Pons (tissue), 1 donor: ENCODE measurements at regions not wholly inside any gene's neighbourhood (a gene's known extent, or its start where the extent isn't known, plus 50 kb on each side); places are given as distances from the start of the nearest gene placed in this dataset.

Source experiments
- DNase-seq: peaks from one replicate; pipeline ENCODE4 v3.0.0-alpha.2; 2016; ENCODE audit warnings: low spot score

DNA sequence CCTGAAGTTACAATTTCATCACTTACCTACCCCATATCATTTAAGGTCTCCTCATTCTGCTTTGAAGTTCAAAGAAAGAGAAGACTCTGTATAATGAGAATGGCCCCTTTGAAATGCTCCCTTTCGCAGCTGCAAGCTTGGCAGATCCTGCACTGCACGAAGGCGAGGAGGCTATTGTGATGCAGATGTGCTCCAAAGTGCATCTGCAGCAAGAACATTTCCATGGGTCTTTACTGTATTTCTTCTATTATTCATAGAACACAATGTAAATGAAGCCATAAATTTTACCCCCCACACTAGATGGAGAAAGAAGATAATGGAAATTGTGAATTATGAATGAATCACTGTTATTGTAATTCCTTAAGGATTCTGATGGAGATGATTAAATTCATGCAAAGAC lies 178.7 kb downstream of the CHD9NB start:
- peak; percentile 17 for DNase-seq

DNA sequence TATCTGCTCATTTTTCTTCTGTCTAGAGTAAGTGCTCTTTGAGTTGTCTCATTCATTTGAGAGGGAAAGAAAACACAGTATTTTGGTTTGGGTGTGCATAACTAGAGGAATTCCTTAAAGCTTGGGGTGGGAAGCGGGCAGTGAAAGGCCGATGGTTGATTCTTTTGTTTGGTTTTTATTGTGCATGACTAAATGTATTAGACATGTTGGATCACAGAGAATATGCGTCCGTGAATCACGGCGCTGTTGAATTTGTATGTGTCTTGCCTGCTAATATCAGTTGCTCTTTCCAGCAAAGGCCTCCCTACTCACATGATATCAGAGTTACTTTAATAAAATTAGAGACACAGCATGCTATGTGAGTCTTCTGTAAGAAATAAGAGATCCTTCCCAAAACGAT lies 180.0 kb downstream of the CHD9NB start:
- DNase-seq, result no peak

DNA sequence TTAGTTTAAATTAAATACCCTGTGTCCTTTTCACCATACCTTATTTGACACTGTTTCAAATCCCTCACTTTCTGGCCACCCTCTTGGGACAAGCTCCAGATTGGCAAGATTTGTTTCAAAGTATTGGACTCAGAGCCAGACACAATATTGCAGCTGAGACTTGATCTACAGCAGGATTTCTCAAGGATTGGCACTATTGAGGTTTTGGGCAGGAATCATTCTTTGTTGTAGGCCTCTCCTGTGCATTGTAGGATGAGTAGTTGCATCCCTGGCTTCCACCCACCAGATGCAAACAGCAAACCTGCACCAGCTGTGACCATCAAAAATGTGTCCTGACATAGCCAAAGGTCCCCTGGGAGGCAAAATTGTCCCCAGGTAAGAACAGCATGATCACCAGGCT lies 181.2 kb downstream of the CHD9NB start:
- DNase-seq, result no peak

DNA sequence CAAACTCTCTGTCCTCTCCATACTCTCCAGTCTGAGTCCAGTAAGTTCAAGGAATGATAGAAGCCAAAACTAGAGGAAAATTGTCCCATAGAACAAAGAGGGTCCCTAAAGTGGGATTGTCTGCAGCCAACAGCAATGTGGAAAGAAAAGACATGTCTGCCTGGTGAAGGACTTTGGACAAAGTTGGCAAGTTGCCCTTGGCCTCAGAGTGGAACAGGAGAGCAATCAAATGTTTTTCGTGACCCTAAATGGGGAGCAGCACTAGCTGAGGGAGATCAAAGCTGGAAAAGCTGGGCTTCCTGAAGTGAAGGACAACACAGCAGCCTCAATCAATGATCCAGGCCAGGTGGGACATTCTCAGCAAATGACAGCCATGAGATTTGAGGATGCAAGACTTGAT lies 183.5 kb downstream of the CHD9NB start:
- no peak for DNase-seq

DNA sequence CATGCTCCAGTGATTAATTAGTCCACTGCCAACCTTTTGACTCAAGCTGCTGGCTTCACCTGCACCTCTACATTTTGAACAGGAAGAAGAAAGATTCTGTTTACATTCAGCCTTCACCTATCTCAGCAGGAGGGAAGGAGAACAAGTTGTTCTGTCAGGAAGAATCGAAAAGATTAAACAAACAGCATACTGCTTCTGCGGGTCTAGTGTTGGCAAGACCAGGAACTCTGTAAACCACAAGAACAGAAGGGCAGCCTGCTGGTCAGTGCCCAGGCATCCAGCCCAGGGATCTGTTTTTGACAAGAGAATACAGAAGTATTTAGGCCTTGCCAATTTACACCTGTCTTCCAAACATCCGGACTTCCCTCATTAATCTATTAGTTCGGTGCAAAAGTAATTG lies 189.7 kb downstream of the CHD9NB start:
- no peak for DNase-seq

DNA sequence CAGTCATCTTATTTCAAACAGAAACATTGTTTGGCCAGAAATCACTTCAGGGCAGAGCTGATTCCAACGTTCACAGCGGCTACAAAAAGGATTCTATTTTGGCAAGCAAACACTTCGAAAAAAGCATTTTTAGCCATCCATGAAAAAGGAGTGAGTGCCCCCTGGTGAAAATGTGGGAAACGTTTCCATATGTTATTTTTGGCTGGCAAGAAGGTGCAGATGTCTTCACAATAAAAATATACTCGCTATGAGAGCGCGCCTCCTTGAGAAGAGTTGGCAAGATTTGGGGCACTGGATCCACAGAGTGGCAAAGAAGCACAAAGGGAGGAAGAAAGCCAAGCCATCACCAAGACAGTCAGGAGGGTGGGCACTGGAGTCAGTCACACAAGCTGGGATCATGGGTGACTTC lies 191.1 kb downstream of the CHD9NB start:
- peak; percentile 32 for DNase-seq

DNA sequence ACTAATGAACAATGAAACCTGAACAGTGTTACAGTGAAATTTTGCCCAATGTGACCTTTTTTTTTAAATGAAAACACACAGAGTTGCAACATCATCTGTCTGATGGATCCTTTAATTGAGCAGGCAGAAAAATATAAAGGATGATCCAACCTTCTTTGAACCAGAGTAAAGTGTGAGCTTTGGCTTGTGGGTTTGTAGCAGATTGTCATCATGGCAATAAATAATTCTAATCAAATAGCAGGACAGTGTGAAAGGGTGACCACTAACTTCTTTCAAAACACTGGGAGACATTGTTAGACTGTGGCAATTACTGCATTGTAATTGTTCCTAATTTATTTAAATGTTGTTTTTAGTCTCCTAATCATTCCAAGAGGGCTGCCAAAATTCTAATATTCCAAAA lies 197.2 kb downstream of the CHD9NB start:
- DNase-seq, result no peak

DNA sequence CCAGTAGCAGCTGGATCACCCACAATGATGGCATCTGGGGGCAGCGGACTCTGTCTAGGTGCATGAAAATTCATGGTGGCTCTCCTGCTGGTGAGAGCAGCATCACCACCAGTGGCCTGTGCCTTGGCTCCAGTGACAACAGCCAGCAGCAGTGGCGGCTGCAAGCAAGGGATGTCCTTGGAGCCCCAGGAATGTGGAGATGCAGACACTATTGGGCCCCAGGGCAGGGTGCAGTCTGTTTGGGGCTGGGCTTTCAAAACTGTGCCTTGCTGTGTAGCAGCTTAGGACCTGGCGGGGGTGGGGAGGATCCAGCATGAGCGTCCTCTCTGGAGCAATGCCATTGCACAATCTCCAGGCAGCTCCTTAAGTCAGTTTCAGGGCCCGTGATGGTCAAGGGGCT lies 199.7 kb downstream of the CHD9NB start:
- DNase-seq, result no peak

DNA sequence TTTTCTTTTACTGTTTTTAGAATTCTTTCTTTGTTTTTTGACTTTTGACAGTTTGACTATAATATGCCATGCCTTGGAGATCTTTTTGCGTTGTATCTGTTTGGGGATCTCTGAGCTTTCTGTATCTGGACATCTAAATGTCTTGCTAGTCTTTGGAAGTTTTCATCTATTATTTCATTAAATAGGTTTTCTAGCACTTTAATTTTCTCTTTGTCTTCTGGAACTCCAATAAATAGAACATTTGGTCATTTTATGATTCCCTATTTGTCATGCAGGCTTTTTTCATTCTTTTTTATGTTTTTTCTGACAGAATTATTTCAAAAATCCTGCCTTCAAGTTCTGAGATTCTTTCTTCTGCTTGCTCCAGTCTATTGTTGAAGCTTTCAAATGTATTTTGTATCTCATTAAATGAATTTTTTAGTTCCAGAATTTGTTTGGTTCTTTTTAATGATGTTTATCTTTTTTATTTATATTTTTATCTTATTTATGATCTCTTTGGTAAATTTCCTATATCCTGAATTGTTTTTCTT lies 201.4 kb downstream of the CHD9NB start:
- DNase-seq, result no peak

DNA sequence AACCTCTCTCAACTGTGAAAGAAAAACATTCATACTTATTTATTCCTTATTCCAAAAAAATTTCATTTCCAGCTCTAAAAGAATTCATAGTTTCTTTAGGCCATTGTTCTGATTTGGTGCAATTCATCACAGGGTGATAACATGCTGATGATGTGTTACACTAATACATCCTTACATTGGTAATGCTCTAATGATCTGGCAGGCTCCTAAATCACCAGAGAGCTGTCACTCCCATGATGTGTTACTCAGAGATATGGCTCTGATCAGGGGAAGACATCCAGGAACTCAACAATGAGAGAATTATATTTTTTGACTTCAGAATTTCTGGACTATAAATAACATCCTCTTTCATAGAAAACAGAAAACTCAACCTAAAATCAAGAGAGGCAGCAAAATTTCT lies 209.3 kb downstream of the CHD9NB start:
- DNase-seq, result no peak

DNA sequence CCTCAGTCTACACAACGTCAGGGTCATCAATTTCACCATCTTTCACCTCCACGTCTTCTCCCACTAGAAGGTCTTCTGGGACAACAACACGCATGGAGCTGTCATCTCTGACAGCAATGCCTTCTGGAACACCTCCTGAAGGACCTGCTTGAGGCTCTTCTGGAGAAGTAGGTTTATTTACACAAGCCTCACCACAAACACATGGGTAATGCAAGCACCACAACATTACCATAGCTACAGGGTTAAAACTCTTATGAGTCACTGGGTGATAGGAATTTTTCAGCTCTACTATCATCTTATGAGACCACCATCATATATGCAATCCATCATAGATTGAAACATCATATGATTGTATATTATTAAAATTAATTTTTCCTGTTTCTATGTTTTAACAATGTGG lies 215.4 kb downstream of the CHD9NB start:
- DNase-seq, result no peak

DNA sequence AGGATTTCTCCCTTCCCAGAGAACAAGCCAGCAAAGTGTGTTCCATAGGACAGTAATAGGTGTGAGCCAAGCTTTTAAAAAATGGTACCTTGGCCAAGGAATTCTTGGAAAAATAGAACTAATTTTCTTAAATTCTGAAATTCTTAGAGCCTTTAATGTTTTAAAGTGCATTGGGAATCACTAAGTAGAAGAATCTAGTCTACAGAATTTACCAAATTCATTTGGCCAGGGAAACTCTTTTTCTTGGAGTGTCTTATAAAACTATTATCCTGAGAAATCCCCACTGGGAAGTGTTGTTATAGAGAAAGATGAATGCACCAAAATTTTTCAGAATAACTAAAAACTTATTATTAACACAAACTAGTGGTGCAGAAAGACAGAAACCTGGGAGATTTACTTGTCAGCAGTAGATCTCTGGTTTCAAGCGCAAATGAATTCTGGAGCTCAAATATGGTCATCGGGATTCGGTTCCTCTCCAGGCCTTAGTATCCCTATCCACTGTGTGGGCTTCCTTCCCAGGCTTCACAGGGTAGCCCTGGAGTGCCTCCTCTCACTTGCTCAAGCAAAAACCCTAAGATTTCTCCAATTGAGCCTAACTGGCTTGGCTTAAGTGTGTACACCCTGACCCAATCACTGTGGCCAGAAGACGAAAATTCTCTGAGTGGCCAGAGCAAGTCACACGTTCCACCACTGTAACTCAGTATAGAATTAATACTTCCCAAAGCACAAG lies 217.8 kb downstream of the CHD9NB start:
- DNase-seq, result no peak

DNA sequence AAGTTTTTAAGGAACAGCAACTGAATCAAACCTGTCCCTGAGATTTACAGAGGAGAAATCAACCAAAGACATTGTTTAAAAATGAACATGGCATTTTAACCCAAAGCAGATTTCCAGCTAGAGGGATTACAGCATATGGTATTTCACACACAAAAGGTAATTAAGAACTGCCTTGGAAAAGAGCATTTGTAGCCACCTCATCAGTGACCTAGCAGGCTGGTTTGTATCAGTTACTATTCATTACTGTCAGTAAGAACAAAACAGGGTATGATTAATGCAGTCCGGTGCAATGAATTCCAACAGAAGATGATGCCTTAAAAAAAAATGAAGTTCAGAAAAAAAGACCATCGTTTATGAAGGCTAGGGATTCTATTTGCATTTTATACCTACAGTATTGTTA lies 219.9 kb downstream of the CHD9NB start:
- no peak for DNase-seq

DNA sequence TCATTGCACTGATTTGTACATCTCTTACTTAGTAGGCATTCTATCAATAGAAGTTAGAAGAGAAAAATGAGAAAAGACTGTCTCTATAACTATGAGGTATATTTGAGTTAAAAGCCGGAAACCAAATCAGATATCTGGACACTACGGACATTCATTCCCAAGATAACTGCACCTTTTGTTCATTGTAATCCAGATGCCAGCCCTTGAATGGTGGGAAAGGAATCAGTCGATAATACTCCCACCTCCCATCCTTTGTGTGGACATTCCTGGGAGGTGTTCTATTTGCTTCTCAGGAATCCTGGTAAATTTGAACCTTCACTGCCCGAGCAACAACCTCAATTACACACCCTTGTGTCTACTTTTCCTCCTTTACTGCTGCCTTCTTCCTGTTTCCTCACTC lies 225.2 kb downstream of the CHD9NB start:
- no peak for DNase-seq

DNA sequence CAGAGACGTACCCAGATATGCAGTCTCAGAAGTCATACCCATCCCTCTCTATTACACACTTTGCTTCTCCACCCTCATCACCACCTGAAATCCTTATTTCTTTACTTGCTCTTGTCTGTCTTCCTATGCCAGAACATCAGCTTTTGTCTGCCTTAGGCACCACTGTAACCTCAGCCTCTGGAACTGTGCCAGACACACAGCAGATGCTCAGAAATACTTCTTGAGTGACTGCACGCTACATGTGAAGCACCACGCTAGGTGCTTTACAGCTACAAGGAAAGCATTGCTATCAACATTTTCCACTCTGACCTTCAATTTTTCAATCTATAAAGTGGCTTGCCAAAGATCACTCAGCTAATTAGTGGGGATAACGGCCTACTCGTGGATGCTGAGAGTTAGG lies 226.8 kb downstream of the CHD9NB start:
- DNase-seq, result no peak

DNA sequence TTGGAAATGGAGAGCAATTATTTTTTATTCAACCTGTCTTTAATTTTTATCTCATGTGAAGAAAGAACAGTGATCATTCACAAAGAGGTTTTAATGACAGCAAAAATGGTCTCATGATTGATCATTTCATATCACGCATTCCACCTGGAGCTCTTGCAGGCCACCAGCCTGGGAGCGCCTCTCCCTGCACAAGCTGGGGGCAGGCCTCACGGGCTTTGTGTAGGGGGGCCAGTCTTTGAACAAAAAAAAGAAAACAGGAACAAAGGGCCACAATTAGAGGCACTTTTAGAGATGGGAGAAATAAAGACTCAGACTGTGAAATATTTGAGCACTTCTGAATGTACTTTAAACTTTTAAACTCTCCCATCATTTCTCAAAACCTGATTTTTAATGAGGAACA lies 232.9 kb downstream of the CHD9NB start:
- no peak for DNase-seq

DNA sequence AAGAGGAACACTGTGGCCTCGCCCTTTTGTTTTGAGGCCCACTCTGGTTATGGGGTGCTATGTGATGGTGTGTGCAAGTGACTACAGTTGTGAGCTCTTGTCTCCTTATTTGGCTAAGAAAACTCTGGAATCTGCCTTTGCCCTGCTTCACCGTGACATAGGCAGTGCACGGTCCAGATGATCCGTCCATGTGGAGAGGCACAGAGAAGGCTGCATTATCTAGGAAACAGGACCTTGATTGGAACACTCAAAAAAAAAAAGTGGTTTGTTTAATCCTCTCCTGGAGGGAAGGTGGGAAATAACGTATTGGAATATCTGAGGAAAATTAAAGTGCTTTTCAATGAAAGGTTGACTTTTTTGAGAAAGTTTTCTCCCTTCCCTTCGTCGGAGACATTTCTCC lies 233.3 kb downstream of the CHD9NB start:
- no peak for DNase-seq

DNA sequence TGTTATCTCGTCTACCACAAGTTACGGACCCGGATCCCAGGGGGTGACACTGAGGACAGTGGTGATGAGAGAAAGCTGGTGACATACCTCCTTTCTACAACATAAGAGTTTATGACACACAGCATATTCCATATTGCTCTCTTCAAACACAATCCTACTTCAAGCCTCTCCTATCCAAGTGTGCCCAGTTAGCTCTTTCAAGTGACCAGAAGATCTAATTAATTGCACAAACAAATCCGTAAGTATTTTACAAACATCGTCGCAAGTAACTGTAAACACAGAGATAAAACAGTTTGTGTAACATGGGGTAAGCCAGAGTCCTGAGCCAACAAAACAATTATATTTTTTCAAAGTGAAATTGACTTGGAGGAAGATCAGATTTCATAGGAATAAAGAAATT lies 235.0 kb downstream of the CHD9NB start:
- no peak for DNase-seq

DNA sequence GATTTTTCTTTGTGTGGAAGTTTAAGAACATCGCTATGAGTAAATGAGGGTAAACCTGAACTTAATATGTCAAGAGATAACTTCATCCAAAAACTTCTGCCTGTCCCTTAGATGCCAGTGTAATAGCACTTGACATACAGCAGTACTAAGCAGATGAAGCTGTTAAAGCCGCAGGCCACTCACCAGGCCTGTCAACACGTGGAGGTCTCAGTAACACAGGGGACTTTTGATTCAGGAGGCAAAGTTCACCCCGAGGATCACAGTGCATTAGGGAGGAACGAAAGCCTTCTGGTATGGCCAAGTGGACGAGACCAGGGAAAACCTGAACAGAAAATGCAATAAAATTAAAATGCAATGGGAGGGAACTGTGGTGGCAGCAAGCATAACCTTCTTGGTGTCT lies 235.7 kb downstream of the CHD9NB start:
- no peak for DNase-seq

DNA sequence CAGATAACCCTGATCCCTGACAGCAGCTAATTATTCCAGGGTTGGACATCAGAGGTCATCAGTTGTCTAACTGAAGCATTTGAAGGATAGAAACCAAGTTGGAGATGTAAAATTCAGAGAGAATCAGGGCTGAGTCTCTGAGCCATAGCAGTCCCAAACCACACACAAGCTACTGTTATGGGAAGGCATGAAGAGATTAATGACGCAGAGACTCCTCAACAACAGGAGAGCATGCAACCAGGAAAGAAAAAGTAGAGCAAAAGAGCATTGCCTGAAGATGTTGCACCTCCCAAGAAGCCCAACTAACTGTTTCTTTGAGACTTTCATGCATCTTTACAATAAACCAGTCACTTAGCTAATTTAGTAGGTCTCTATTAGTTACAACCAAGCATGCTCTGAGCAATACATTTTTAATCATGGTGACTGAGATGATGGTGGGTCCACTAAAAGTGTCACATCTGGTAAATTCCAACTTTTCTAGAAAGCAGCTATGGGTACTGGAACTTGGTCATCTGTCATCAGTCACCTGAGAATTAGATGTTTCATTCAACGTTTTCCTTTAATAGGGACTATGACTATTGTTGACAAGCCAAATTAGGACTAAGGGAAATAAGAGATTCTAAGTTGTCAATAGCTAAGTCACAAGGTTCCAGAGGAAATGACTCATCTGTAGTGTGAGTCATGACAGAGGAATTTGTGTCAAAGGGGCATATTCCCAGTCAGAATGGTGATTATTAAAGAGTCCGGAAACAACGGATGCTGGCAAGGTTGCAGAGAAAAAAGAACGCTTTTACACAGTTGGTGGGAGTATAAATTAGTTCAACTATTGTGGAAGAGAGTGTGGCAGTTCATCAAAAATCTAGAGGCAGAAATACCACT lies 239.8 kb downstream of the CHD9NB start:
- DNase-seq, result no peak

DNA sequence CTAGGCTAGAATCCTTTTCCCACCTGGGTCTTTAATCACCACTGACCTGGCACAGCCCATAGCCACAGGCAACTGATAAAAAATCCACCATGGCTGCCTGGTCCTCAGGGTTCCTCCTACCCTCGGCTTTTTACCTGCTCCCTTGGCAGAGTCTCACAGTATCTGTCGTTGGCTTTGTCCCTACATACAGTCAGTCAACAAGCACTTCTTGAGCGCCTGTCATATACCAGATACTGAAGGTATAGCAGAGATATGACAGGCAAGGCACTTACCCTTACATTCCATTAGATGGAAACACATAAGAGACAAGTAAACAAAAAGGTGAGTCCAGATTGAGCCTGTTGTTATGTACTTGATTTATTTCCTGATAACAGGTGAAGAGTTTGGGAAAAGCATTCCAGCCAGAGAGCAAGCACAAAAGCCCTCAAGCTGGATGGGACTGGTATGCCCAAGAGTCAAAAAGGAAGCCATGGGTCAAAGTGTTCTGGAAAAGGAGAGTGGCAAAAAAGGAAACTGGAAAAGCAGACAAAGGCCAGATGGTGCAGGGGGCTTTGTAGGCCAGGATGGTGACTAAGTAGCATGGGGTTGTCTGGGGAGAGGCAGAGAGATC lies 247.0 kb downstream of the CHD9NB start:
- DNase-seq, result no peak

DNA sequence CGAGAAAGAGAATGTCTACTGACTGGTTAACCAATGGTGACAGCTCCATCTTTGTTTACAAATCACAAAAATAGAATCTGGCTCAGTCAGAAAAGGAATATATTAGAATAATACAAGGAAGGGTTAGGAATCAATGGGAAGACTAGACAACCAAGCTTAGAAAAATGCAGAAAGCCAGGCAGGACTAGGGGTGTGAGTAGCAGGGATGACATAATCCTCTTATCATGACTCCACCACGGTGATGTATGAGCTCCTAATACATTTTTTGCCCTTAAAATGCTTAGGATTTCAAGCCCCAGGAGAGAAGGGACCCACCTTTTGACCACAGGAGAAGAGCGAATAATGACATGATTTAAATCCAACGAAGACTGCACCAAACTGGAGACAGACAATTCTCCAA lies 252.3 kb downstream of the CHD9NB start:
- no peak for DNase-seq

DNA sequence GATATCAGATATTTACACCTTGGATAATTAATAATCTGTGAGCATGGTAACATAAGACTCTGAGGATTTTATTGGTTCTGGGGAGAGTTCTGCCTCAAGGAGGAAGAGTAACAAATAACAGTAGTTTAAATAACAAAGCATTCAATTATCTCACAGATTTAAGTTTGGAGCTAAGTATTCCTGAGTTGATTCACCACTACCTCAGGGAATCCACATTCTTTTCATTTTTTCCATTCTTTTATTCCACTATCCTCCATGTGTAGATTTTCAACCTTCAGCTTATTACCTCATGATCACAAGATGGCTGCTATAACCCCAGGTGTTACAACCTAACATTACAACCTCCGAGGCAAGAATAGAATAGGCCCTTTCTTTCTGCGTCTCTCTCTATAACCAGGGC lies 252.2 kb upstream of the TOX3 start:
- DNase-seq, result no peak
